HepG2 (cell line): ENCODE measurements at regions not wholly inside any gene's neighbourhood (a gene's known extent, or its start where the extent isn't known, plus 50 kb on each side); places are given as distances from the start of the nearest gene placed in this dataset.

ENCODE experiments used
- ATAC-seq: fragments of 200-7000 bp; cut with Tn5 transposase; 3 replicates; pipeline ENCODE4 v1.9.1; 2020; ENCODE audit warnings: mild to moderate bottlenecking, moderate library complexity
- BruUV-seq: library from RNA; stranded (reverse); fragments of 400-500 nt; replicated peaks from 2 replicates; lab custom pipeline; 2021; lab: Mats Ljungman, UMichigan
- CTCF ChIA-PET: fragments of 300-600 bp; formaldehyde crosslinking; extraction: SDS; loops from one replicate; lab custom pipeline; 2021; ENCODE audit warnings: low total read pairs, inconsistent platforms, low intra/inter-chr PET ratio; lab: Yijun Ruan, JAX
- POLR2A ChIA-PET: fragments of 350-600 bp; sonication (Branson Sonifier 250); formaldehyde crosslinking; loops from one replicate; lab custom pipeline; 2020; ENCODE audit warnings: antibody characterized with exemption, inconsistent platforms; lab: Yijun Ruan, JAX
- DNase-seq: peaks from one replicate; pipeline ENCODE4 v3.0.0-alpha.2; 2015; ENCODE audit warnings: low spot score
- FAIRE-seq: peaks from 3 replicates; lab custom pipeline; 2011; peaks lifted over from hg19 to GRCh38; lab: Jason Lieb, UNC
- H2AFZ ChIP-seq: one replicate; pipeline ENCODE4 v1.6.1; 2011; ENCODE audit warnings: low read length, inconsistent platforms
- H3K27ac ChIP-seq: fragments of 300-600 bp; 3 replicates; pipeline ENCODE4 v1.8.0; 2011; ENCODE audit warnings: mixed run types, mild to moderate bottlenecking, mixed read lengths, low read length, inconsistent platforms; ENCODE audit not compliant: insufficient read depth; ENCODE audit errors: extremely low read length
- H3K27me3 ChIP-seq, 2 experiments: fragments of 200-600 bp in 1 of 2; 2 replicates in 1 of 2; 3 replicates in 1 of 2; pipeline versions ENCODE4 v1.6.0 to v1.8.0; 2011; ENCODE audit warnings: low read length in 2 of 2, mild to moderate bottlenecking in 2 of 2, moderate library complexity in 2 of 2, inconsistent platforms in 1 of 2; ENCODE audit not compliant: insufficient read depth in 2 of 2, control insufficient read depth in 1 of 2
- H3K36me3 ChIP-seq, 2 experiments: fragments of 200-600 bp in 1 of 2; replicated peaks in 1 of 2; 2 replicates in 1 of 2; 3 replicates in 1 of 2; pipeline versions ENCODE4 v1.5.1 to v1.8.0; 2011; ENCODE audit warnings: low read length in 2 of 2, inconsistent platforms in 1 of 2; ENCODE audit not compliant: insufficient read depth in 2 of 2, control insufficient read depth in 1 of 2
- H3K4me1 ChIP-seq: 2 replicates; pipeline ENCODE4 v1.5.1; 2012; ENCODE audit warnings: low read length, inconsistent platforms; ENCODE audit not compliant: insufficient read depth
- H3K4me2 ChIP-seq: 2 replicates; pipeline ENCODE4 v1.6.0; 2011; ENCODE audit warnings: low read depth, low read length, inconsistent platforms
- H3K4me3 ChIP-seq, 3 experiments: fragments of 200-600 bp in 1 of 3; sonication (generic), shearing (Covaris generic) in 1 of 3; replicated peaks in 1 of 3; 2 replicates each; pipeline ENCODE4 v1.5.1; 2011 to 2016; ENCODE audit warnings: low read length in 3 of 3, inconsistent platforms in 2 of 3, low read depth in 2 of 3, mild to moderate bottlenecking in 2 of 3, control low read depth in 1 of 3, mixed read lengths in 1 of 3; ENCODE audit not compliant: insufficient read depth in 1 of 3
- H3K79me2 ChIP-seq: one replicate; pipeline ENCODE4 v1.6.1; 2011; ENCODE audit warnings: low read length, inconsistent platforms; ENCODE audit not compliant: insufficient read depth
- H3K9ac ChIP-seq: 2 replicates; pipeline ENCODE4 v1.6.0; 2011; ENCODE audit warnings: mild to moderate bottlenecking, low read depth, low read length, inconsistent platforms; ENCODE audit not compliant: insufficient read depth
- H3K9me3 ChIP-seq: 2 replicates; pipeline ENCODE4 v1.5.1; 2012; ENCODE audit warnings: mild to moderate bottlenecking, low read length
- H4K20me1 ChIP-seq: 2 replicates; pipeline ENCODE4 v1.6.0; 2011; ENCODE audit warnings: inconsistent platforms, mild to moderate bottlenecking, low read length, moderate library complexity; ENCODE audit not compliant: insufficient read depth
- ARID4A ChIP-seq: sonication (generic); formaldehyde crosslinking; IDR thresholded peaks from 2 replicates; pipeline ENCODE4 v1.5.0; 2020; ENCODE audit warnings: mild to moderate bottlenecking, missing genetic modification reagents, borderline replicate concordance
- ZHX1 ChIP-seq: sonication (generic); formaldehyde crosslinking; IDR thresholded peaks from 2 replicates; pipeline ENCODE4 v1.8.1; 2022; ENCODE audit warnings: low read depth, mild to moderate bottlenecking, missing genetic modification reagents
- ZNF614 ChIP-seq: IDR thresholded peaks from 2 replicates; pipeline ENCODE4 v1.6.1; 2018; ENCODE audit warnings: missing biosample characterization, missing genetic modification reagents, inconsistent platforms, borderline replicate concordance
- ZSCAN21 ChIP-seq: sonication (generic); formaldehyde crosslinking; IDR thresholded peaks from 2 replicates; pipeline ENCODE4 v1.8.0; 2022; ENCODE audit warnings: mild to moderate bottlenecking, missing genetic modification reagents, moderate library complexity, borderline replicate concordance
- WGBS: methylation state at CpG from one replicate; pipeline ENCODE4 v1.1.6; 2017; ENCODE audit warnings: low lambda C conversion rate; 5-methylcytosine and 5-hydroxymethylcytosine counted together
- in situ Hi-C: cut with HindIII; loops from 2 replicates; pipeline ENCODE4 v1.10.0; 2017; ENCODE audit warnings: low pct_unique_long_range_greater_than_20kb; ENCODE audit not compliant: extremely low pct_ligation_motif_present
- intact Hi-C: fragments of 100-400 bp; cut with micrococcal nuclease; formaldehyde crosslinking; loops from one replicate; pipeline ENCODE4 v1.10.0; 2022; ENCODE audit not compliant: unreplicated experiment

DNA sequence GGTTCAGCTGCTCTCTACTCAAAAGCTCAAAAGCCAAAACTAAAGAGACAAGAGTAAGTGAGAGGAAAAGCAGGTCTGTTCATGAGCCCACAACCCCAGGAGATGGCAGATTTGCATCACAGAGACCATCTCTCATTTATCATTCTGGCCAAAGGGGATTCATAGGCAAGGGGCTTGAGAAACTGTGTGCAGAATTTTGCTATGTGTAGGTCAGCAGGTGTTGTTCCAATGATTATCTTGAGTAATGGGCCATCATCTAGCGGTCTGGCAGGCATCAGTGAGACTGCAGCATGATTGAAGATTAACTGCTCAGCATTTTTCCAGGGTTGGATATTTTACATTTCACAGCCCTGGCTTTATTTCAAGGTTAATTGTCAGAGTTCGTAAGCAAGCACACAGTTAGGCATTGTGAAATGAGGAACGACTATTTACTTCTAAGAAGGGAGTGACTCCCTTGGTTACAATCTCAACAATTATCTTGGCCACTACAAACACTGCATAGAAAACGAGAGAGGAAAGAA is 1204.6 kb upstream of the TMPRSS15 start:
- no peak overlapping the region for H3K4me2 ChIP-seq
- H3K27me3 ChIP-seq, result no peaks in the 10 kb centered on the region
- no peaks in the 10 kb centered on the region for H3K4me1 ChIP-seq
- WGBS, result under 1% methylated on average over 4 of the region's 4 CpGs
- H3K36me3 ChIP-seq, result no peaks in the 10 kb centered on the region
- H3K9ac ChIP-seq, result no peak overlapping the region
- TF ChIP-seq ZSCAN21 (CRISPR knock-in tag), result no peak
- TF ChIP-seq, all 625 proteins: peak for 0
- FAIRE-seq, result no peak
- H3K79me2 ChIP-seq, result no peaks in the 10 kb centered on the region
- intact Hi-C loops (no loop called here), in situ Hi-C loops (no loop called here)
- H4K20me1 ChIP-seq, result no peaks in the 10 kb centered on the region
- ChIA-PET POLR2A (no interaction called here), CTCF (no interaction called here)
- no peak overlapping the region for H3K4me3 ChIP-seq
- no peak for DNase-seq
- ATAC-seq, result no peak
- H3K27ac ChIP-seq, result no peak overlapping the region
- H2AFZ ChIP-seq, result no peak overlapping the region
- BruUV-seq, result no TSS peak
- peaks cover 75% of the 10 kb centered on the region for H3K9me3 ChIP-seq

DNA sequence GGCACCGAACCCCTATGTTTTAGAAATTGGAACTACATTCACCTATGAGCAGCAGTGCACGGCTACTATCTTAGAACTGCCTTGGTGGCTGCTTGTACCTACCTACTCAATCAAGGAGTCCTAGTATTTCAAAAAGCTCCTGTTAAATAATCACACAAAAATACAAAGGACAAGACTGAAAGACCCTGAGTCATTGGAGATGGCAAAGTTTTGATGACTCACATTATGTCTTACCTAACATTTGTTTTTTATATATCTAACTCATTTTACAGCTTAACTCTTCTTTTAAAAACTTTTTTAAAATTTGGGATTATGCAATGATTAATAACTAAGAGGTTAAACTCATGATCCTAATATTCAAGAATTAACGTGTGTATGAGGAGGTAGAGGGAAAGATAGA is 1206.0 kb upstream of the TMPRSS15 start:
- no peaks in the 10 kb centered on the region for H3K27me3 ChIP-seq
- intact Hi-C loops, result no loop called here
- FAIRE-seq (no peak), ATAC-seq (no peak), DNase-seq (no peak)
- no peaks in the 10 kb centered on the region for H3K4me1 ChIP-seq
- ChIA-PET CTCF (no interaction called here), POLR2A (no interaction called here)
- in situ Hi-C loops, result no loop called here
- H3K4me3 ChIP-seq, result no peak overlapping the region
- H3K27ac ChIP-seq, result no peak overlapping the region
- H3K9ac ChIP-seq, result no peak overlapping the region
- H2AFZ ChIP-seq, result no peak overlapping the region
- WGBS, result 5% methylated on average over 3 of the region's 3 CpGs
- no peaks in the 10 kb centered on the region for H3K79me2 ChIP-seq
- no peaks in the 10 kb centered on the region for H3K36me3 ChIP-seq
- peaks cover 81% of the 10 kb centered on the region for H3K9me3 ChIP-seq
- BruUV-seq, result no TSS peak
- H4K20me1 ChIP-seq, result no peaks in the 10 kb centered on the region
- no peak overlapping the region for H3K4me2 ChIP-seq
- TF ChIP-seq ARID4A (CRISPR knock-in tag) (no peak), ZNF614 (CRISPR knock-in tag) (no peak), ZHX1 (CRISPR knock-in tag) (no peak)
